ENCODE measurements at regions not wholly inside any gene's neighbourhood (a gene's known extent, or its start where the extent isn't known, plus 50 kb on each side); places are given as distances from the start of the nearest gene placed in this dataset.

DNA sequence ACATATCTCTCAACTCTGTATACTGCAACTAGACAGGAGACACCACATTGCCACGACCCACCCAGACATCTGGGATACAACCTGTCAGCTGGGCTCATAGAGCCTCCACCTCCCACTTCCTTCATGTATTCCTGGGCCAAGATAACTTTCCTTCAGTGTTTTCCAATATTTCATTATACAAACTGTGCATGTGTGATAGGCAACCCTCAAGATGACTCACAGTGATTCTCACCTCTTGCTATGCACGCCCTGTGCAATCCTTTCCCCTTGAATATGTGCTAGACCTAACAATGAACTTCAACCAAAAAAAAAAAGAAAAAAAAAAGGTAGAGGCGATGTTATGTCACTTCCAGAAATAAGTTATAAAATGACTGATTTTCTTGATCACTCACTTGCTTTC, 138.0 kb upstream of the ALCAM start:
- Histone ChIP-seq H3K9me3 (ENCODE audit: control insufficient read depth, low read length) (no peaks in the 10 kb centered on the region), H3K9ac (ENCODE audit: low read length) (no peak overlapping the region), H3K36me3 (ENCODE audit: control insufficient read depth, insufficient read depth, low read length) (no peaks in the 10 kb centered on the region), H3K27me3 (ENCODE audit: control insufficient read depth, insufficient read depth, low read length) (no peaks in the 10 kb centered on the region), H3K4me3 (ENCODE audit: low read length) (no peak overlapping the region), H3K4me1 (ENCODE audit: control insufficient read depth, insufficient read depth, low read length) (no peaks in the 10 kb centered on the region)

DNA sequence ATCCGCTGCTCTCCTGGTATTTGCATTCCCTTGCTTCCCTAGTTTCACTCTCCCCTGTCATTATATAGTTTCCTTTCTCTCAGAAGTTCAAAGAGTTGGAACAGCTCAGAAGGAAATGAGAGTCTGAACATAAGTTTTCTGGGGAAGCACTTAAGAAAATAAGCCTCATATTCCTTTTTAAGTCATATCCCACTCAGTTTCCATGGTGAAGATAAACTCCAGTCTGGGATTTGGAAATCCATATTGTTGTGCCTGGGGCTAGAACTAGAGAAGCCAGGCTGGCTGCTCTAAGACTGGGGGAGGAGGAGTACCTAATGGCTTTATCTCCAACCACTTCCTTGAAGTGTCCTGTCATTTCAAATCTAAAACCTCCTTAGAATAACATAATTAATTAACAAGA, 134.2 kb upstream of the ALCAM start:
- Histone ChIP-seq H3K9ac (ENCODE audit: low read length) (no peak overlapping the region), H3K36me3 (ENCODE audit: control insufficient read depth, insufficient read depth, low read length) (no peaks in the 10 kb centered on the region), H3K4me3 (ENCODE audit: low read length) (no peak overlapping the region), H3K9me3 (ENCODE audit: control insufficient read depth, low read length) (no peaks in the 10 kb centered on the region), H3K4me1 (ENCODE audit: control insufficient read depth, insufficient read depth, low read length) (no peaks in the 10 kb centered on the region), H3K27me3 (ENCODE audit: control insufficient read depth, insufficient read depth, low read length) (no peaks in the 10 kb centered on the region)

- H3K4me1 ChIP-seq (ENCODE audit: control insufficient read depth, insufficient read depth, low read length), result no peaks in the 10 kb centered on the region
- no peaks in the 10 kb centered on the region for H3K27me3 ChIP-seq (ENCODE audit: control insufficient read depth, insufficient read depth, low read length)
- no peaks in the 10 kb centered on the region for H3K36me3 ChIP-seq (ENCODE audit: control insufficient read depth, insufficient read depth, low read length)
- H3K4me3 ChIP-seq (ENCODE audit: low read length), result no peak overlapping the region
- H3K9ac ChIP-seq (ENCODE audit: low read length), result no peak overlapping the region
- no peaks in the 10 kb centered on the region for H3K9me3 ChIP-seq (ENCODE audit: control insufficient read depth, low read length)
Measured at GRCh38 chr3:105233010-105233409, 133.7 kb upstream of the ALCAM start.

DNA sequence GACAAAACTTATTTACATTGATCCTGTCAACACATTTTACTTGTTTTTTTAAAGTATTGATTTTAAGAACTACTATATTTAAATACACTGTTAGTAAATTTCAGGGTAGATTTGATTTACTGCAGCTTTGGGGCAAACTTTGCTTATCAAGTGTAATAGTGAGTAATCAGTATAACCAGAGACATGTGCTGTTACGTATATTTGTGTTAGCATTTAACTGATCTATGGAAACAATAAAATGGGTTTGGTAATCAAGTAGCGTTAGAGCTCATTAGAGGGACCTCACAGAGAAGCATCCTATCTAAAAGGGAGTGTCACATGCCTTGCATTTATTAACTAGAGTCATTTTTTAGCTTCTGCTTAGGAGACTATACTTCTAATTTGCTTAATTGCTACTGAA, 131.5 kb upstream of the ALCAM start:
- H3K36me3 ChIP-seq (ENCODE audit: control insufficient read depth, insufficient read depth, low read length), result no peaks in the 10 kb centered on the region
- no peak overlapping the region for H3K4me3 ChIP-seq (ENCODE audit: low read length)

GRCh38 chr3:105235785-105236184, 130.9 kb upstream of the ALCAM start:
- H3K9ac ChIP-seq (ENCODE audit: low read length), result no peak overlapping the region
- no peak overlapping the region for H3K4me3 ChIP-seq (ENCODE audit: low read length)
- H3K4me1 ChIP-seq (ENCODE audit: control insufficient read depth, insufficient read depth, low read length), result no peaks in the 10 kb centered on the region
- H3K36me3 ChIP-seq (ENCODE audit: control insufficient read depth, insufficient read depth, low read length), result no peaks in the 10 kb centered on the region
- H3K9me3 ChIP-seq (ENCODE audit: control insufficient read depth, low read length), result no peaks in the 10 kb centered on the region
- H3K27me3 ChIP-seq (ENCODE audit: control insufficient read depth, insufficient read depth, low read length), result no peaks in the 10 kb centered on the region

More for the DNA sequence above, 131.5 kb upstream of the ALCAM start:
- Histone ChIP-seq H3K4me1 (ENCODE audit: control insufficient read depth, insufficient read depth, low read length) (no peaks in the 10 kb centered on the region), H3K9me3 (ENCODE audit: control insufficient read depth, low read length) (no peaks in the 10 kb centered on the region), H3K9ac (ENCODE audit: low read length) (no peak overlapping the region), H3K27me3 (ENCODE audit: control insufficient read depth, insufficient read depth, low read length) (no peaks in the 10 kb centered on the region)

DNA sequence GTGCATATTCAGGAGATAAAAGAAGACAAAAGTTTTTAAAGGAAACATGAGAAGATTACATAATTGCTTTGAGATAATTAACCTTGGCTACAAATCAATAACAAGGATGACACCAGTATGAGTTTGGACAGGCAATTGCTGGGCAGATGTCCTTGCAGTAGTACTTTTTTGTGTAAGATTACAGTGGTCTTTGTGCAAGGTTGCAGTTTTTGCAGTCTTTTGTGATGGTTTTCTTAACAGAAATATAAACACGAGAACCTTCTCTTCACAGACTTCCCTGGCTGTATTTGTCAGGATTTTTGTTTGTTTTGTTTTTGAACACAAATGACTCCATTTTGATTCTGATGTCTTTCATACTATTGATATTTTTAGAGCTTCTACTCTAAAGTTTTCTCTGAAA, 128.3 kb upstream of the ALCAM start:
- Histone ChIP-seq H3K4me3 (ENCODE audit: low read length) (no peak overlapping the region), H3K4me1 (ENCODE audit: control insufficient read depth, insufficient read depth, low read length) (no peaks in the 10 kb centered on the region), H3K36me3 (ENCODE audit: control insufficient read depth, insufficient read depth, low read length) (no peaks in the 10 kb centered on the region), H3K9ac (ENCODE audit: low read length) (no peak overlapping the region), H3K27me3 (ENCODE audit: control insufficient read depth, insufficient read depth, low read length) (no peaks in the 10 kb centered on the region), H3K9me3 (ENCODE audit: control insufficient read depth, low read length) (no peaks in the 10 kb centered on the region)

GRCh38 chr3:105243076-105243475, 123.6 kb upstream of the ALCAM start:
- Histone ChIP-seq H3K27me3 (ENCODE audit: control insufficient read depth, insufficient read depth, low read length) (no peaks in the 10 kb centered on the region), H3K4me3 (ENCODE audit: low read length) (no peak overlapping the region), H3K9me3 (ENCODE audit: control insufficient read depth, low read length) (no peaks in the 10 kb centered on the region), H3K4me1 (ENCODE audit: control insufficient read depth, insufficient read depth, low read length) (no peaks in the 10 kb centered on the region), H3K36me3 (ENCODE audit: control insufficient read depth, insufficient read depth, low read length) (no peaks in the 10 kb centered on the region), H3K9ac (ENCODE audit: low read length) (no peak overlapping the region)

GRCh38 chr3:105246536-105246935, 120.2 kb upstream of the ALCAM start:
- no peaks in the 10 kb centered on the region for H3K4me1 ChIP-seq (ENCODE audit: control insufficient read depth, insufficient read depth, low read length)
- no peak overlapping the region for H3K4me3 ChIP-seq (ENCODE audit: low read length)
- H3K27me3 ChIP-seq (ENCODE audit: control insufficient read depth, insufficient read depth, low read length), result no peaks in the 10 kb centered on the region
- H3K9me3 ChIP-seq (ENCODE audit: control insufficient read depth, low read length), result no peaks in the 10 kb centered on the region
- H3K9ac ChIP-seq (ENCODE audit: low read length), result no peak overlapping the region
- H3K36me3 ChIP-seq (ENCODE audit: control insufficient read depth, insufficient read depth, low read length), result no peaks in the 10 kb centered on the region

- H3K9me3 ChIP-seq (ENCODE audit: control insufficient read depth, low read length), result no peaks in the 10 kb centered on the region
- no peak overlapping the region for H3K9ac ChIP-seq (ENCODE audit: low read length)
- peaks cover 21% of the 10 kb centered on the region for H3K4me1 ChIP-seq (ENCODE audit: control insufficient read depth, insufficient read depth, low read length)
- no peak overlapping the region for H3K4me3 ChIP-seq (ENCODE audit: low read length)
- no peaks in the 10 kb centered on the region for H3K27me3 ChIP-seq (ENCODE audit: control insufficient read depth, insufficient read depth, low read length)
- no peaks in the 10 kb centered on the region for H3K36me3 ChIP-seq (ENCODE audit: control insufficient read depth, insufficient read depth, low read length)
Measured at GRCh38 chr3:105253225-105253624, 113.5 kb upstream of the ALCAM start.

DNA sequence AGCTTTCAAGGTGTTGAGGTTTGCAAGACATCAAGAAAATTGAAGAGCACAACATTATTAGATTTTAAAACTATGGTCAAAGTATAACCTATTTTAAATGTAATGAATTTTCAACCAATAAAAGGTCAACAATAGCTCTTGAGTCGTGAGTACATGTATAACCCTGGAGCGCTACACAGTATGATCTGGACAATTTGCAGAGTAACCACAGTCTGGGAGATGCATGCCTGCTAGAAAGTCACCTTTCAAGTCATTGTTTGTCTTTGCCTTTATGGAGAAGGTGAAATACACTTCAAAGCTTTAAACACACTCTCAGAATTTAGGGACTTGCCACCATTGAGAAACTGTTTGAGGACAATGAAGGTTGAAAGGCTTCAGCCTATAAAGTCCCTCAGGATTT, 112.6 kb upstream of the ALCAM start:
- H3K36me3 ChIP-seq (ENCODE audit: control insufficient read depth, insufficient read depth, low read length), result no peaks in the 10 kb centered on the region

GRCh38 chr3:105255350-105255749, 111.4 kb upstream of the ALCAM start:
- Histone ChIP-seq H3K4me3 (ENCODE audit: low read length) (no peak overlapping the region), H3K9ac (ENCODE audit: low read length) (no peak overlapping the region), H3K27me3 (ENCODE audit: control insufficient read depth, insufficient read depth, low read length) (no peaks in the 10 kb centered on the region), H3K9me3 (ENCODE audit: control insufficient read depth, low read length) (no peaks in the 10 kb centered on the region), H3K4me1 (ENCODE audit: control insufficient read depth, insufficient read depth, low read length) (peaks cover 21% of the 10 kb centered on the region), H3K36me3 (ENCODE audit: control insufficient read depth, insufficient read depth, low read length) (no peaks in the 10 kb centered on the region)

More for the DNA sequence above, 112.6 kb upstream of the ALCAM start:
- Histone ChIP-seq H3K4me3 (ENCODE audit: low read length) (no peak overlapping the region), H3K9ac (ENCODE audit: low read length) (no peak overlapping the region), H3K27me3 (ENCODE audit: control insufficient read depth, insufficient read depth, low read length) (no peaks in the 10 kb centered on the region), H3K9me3 (ENCODE audit: control insufficient read depth, low read length) (no peaks in the 10 kb centered on the region), H3K4me1 (ENCODE audit: control insufficient read depth, insufficient read depth, low read length) (peaks cover 21% of the 10 kb centered on the region)

- H3K4me1 ChIP-seq (ENCODE audit: control insufficient read depth, insufficient read depth, low read length), result peaks cover 13% of the 10 kb centered on the region
- no peaks in the 10 kb centered on the region for H3K36me3 ChIP-seq (ENCODE audit: control insufficient read depth, insufficient read depth, low read length)
- H3K9ac ChIP-seq (ENCODE audit: low read length), result no peak overlapping the region
- H3K27me3 ChIP-seq (ENCODE audit: control insufficient read depth, insufficient read depth, low read length), result no peaks in the 10 kb centered on the region
- H3K4me3 ChIP-seq (ENCODE audit: low read length), result no peak overlapping the region
- H3K9me3 ChIP-seq (ENCODE audit: control insufficient read depth, low read length), result no peaks in the 10 kb centered on the region
Measured at GRCh38 chr3:105259496-105259895, 107.2 kb upstream of the ALCAM start.

- peaks cover 11% of the 10 kb centered on the region for H3K4me1 ChIP-seq (ENCODE audit: control insufficient read depth, insufficient read depth, low read length)
- no peaks in the 10 kb centered on the region for H3K9me3 ChIP-seq (ENCODE audit: control insufficient read depth, low read length)
- H3K4me3 ChIP-seq (ENCODE audit: low read length), result no peak overlapping the region
- H3K9ac ChIP-seq (ENCODE audit: low read length), result no peak overlapping the region
- no peaks in the 10 kb centered on the region for H3K36me3 ChIP-seq (ENCODE audit: control insufficient read depth, insufficient read depth, low read length)
- H3K27me3 ChIP-seq (ENCODE audit: control insufficient read depth, insufficient read depth, low read length), result no peaks in the 10 kb centered on the region
Measured at GRCh38 chr3:105260385-105260784, 106.3 kb upstream of the ALCAM start.
